Mesodermal cell (in vitro differentiated cells): ENCODE measurements at regions not wholly inside any gene's neighbourhood (a gene's known extent, or its start where the extent isn't known, plus 50 kb on each side); places are given as distances from the start of the nearest gene placed in this dataset.
"Not testable (repeated sequence)": the region's sequence is repeated elsewhere in the genome, so short reads cannot be mapped to it uniquely, and the experiment has no call there.

Experiments
- H3K27ac ChIP-seq: 2 replicates; pipeline ENCODE4 v1.7.0; 2013; ENCODE audit warnings: mild to moderate bottlenecking, low read depth, low read length, moderate library complexity; ENCODE audit not compliant: severe bottlenecking
- H3K36me3 ChIP-seq: 2 replicates; pipeline ENCODE4 v1.7.1; 2013; ENCODE audit warnings: mild to moderate bottlenecking, low read length, moderate library complexity; ENCODE audit not compliant: control insufficient read depth, insufficient read depth
- H3K4me1 ChIP-seq: one replicate; pipeline ENCODE4 v1.7.1; 2013; ENCODE audit warnings: mild to moderate bottlenecking, low read length; ENCODE audit not compliant: insufficient read depth, control insufficient read depth, poor library complexity, severe bottlenecking
- H3K4me3 ChIP-seq: 2 replicates; pipeline ENCODE4 v1.7.0; 2013; ENCODE audit warnings: low read length, control low read depth, mild to moderate bottlenecking; ENCODE audit not compliant: insufficient read depth, poor library complexity, severe bottlenecking; ENCODE audit errors: extremely low read depth
- H3K9me3 ChIP-seq: 2 replicates; pipeline ENCODE4 v1.7.1; 2013; ENCODE audit warnings: mild to moderate bottlenecking, low read length, moderate library complexity; ENCODE audit not compliant: control insufficient read depth
- WGBS, 2 experiments: methylation state at CpG; one replicate each; pipeline ENCODE4 v1.1.5; 2013; ENCODE audit warnings: missing lambda C conversion rate in 2 of 2; ENCODE audit not compliant: insufficient coverage in 2 of 2; 5-methylcytosine and 5-hydroxymethylcytosine counted together

- Histone ChIP-seq H3K9me3 (peaks cover 43% of the 10 kb centered on the region), H3K4me3 (no peak overlapping the region), H3K36me3 (no peaks in the 10 kb centered on the region), H3K4me1 (no peaks in the 10 kb centered on the region), H3K27ac (no peak overlapping the region)
- WGBS, 2 experiments: 63 to 64% methylated on average over 4 to 8 of the region's 8 CpGs
These were observed 514.9 kb upstream of the DPP6 start for GRCh38 chr7:153537271-153537670.

- Histone ChIP-seq H3K27ac (no peak overlapping the region), H3K9me3 (peaks cover 32% of the 10 kb centered on the region), H3K36me3 (no peaks in the 10 kb centered on the region), H3K4me1 (no peaks in the 10 kb centered on the region), H3K4me3 (no peak overlapping the region)
- 67 to 92% methylated on average over 2 of the region's 2 CpGs for WGBS, 2 experiments
These were observed 510.3 kb upstream of the DPP6 start for GRCh38 chr7:153541903-153542302.

GRCh38 chr7:153543232-153543631, 509.0 kb upstream of the DPP6 start:
- Histone ChIP-seq H3K4me1 (no peaks in the 10 kb centered on the region), H3K27ac (no peak overlapping the region), H3K36me3 (no peaks in the 10 kb centered on the region), H3K4me3 (no peak overlapping the region), H3K9me3 (peaks cover 25% of the 10 kb centered on the region)
- no CpG with 5 or more reads among the region's 5 CpGs for WGBS, 2 experiments

- WGBS, 2 experiments: 80% methylated on average over 1 of the region's 1 CpG; no CpG with 5 or more reads in 1 of the 2 experiments
- no peaks in the 10 kb centered on the region for H3K4me1 ChIP-seq
- H3K4me3 ChIP-seq: no peak overlapping the region
- H3K27ac ChIP-seq: no peak overlapping the region
- peaks cover 51% of the 10 kb centered on the region for H3K9me3 ChIP-seq
- no peaks in the 10 kb centered on the region for H3K36me3 ChIP-seq
These were observed 502.0 kb upstream of the DPP6 start for GRCh38 chr7:153550173-153550572.

- no peak overlapping the region for H3K4me3 ChIP-seq
- H3K27ac ChIP-seq: no peak overlapping the region
- no peaks in the 10 kb centered on the region for H3K4me1 ChIP-seq
- WGBS, 2 experiments: 40 to 89% methylated on average over 1 to 2 of the region's 6 CpGs
- no peaks in the 10 kb centered on the region for H3K36me3 ChIP-seq
- H3K9me3 ChIP-seq: peaks cover 62% of the 10 kb centered on the region
These were observed 487.8 kb upstream of the DPP6 start for GRCh38 chr7:153564391-153564790.

GRCh38 chr7:153566324-153566723, 485.9 kb upstream of the DPP6 start:
- WGBS, 2 experiments: 79 to 100% methylated on average over 1 to 5 of the region's 6 CpGs
- Histone ChIP-seq H3K4me3 (no peak overlapping the region), H3K4me1 (no peaks in the 10 kb centered on the region), H3K36me3 (no peaks in the 10 kb centered on the region), H3K9me3 (peaks cover 75% of the 10 kb centered on the region), H3K27ac (no peak overlapping the region)

GRCh38 chr7:153567426-153567825, 484.8 kb upstream of the DPP6 start:
- Histone ChIP-seq H3K36me3 (no peaks in the 10 kb centered on the region), H3K27ac (no peak overlapping the region), H3K4me3 (no peak overlapping the region), H3K4me1 (no peaks in the 10 kb centered on the region), H3K9me3 (peaks cover 76% of the 10 kb centered on the region)
- 60 to 79% methylated on average over 1 to 2 of the region's 5 CpGs for WGBS, 2 experiments

GRCh38 chr7:153569520-153569919, 482.7 kb upstream of the DPP6 start:
- H3K4me1 ChIP-seq, H3K4me3 ChIP-seq, H3K27ac ChIP-seq, H3K36me3 ChIP-seq: not testable (repeated sequence)
- WGBS, 2 experiments: 88 to 90% methylated on average over 1 of the region's 1 CpG
- H3K9me3 ChIP-seq: peaks cover 69% of the 10 kb centered on the region

- no peak overlapping the region for H3K4me3 ChIP-seq
- peaks cover 56% of the 10 kb centered on the region for H3K9me3 ChIP-seq
- no peak overlapping the region for H3K27ac ChIP-seq
- no peaks in the 10 kb centered on the region for H3K4me1 ChIP-seq
- H3K36me3 ChIP-seq: no peaks in the 10 kb centered on the region
- WGBS, 2 experiments: 80% methylated on average over 1 of the region's 1 CpG; no CpG with 5 or more reads in 1 of the 2 experiments
These were observed 476.1 kb upstream of the DPP6 start for GRCh38 chr7:153576096-153576495.

GRCh38 chr7:153581419-153581818, 470.8 kb upstream of the DPP6 start:
- Histone ChIP-seq H3K9me3 (peaks cover 40% of the 10 kb centered on the region), H3K36me3 (no peaks in the 10 kb centered on the region), H3K4me1 (no peaks in the 10 kb centered on the region), H3K27ac (no peak overlapping the region), H3K4me3 (no peak overlapping the region)
- WGBS, 2 experiments: 22 to 25% methylated on average over 1 of the region's 3 CpGs

- no CpG with 5 or more reads among the region's 3 CpGs for WGBS, 2 experiments
These were observed 468.1 kb upstream of the DPP6 start for GRCh38 chr7:153584132-153584531.

More at GRCh38 chr7:153584132-153584531, 468.1 kb upstream of the DPP6 start:
- Histone ChIP-seq H3K27ac (no peak overlapping the region), H3K36me3 (no peaks in the 10 kb centered on the region), H3K9me3 (peaks cover 40% of the 10 kb centered on the region), H3K4me1 (no peaks in the 10 kb centered on the region), H3K4me3 (no peak overlapping the region)
